HepG2 (cell line): ENCODE measurements at regions not wholly inside any gene's neighbourhood (a gene's known extent, or its start where the extent isn't known, plus 50 kb on each side); places are given as distances from the start of the nearest gene placed in this dataset.

ENCODE experiments used
- CEBPG ChIP-seq: IDR thresholded peaks from 2 replicates; pipeline ENCODE4 v1.6.1; 2016
- FOXK1 ChIP-seq: sonication (generic); formaldehyde crosslinking; IDR thresholded peaks from 2 replicates; pipeline ENCODE4 v1.4.0; 2020; ENCODE audit warnings: low read depth, missing genetic modification reagents, borderline replicate concordance
- GMEB2 ChIP-seq: IDR thresholded peaks from 2 replicates; pipeline ENCODE4 v1.6.1; 2016; ENCODE audit warnings: missing biosample characterization, missing genetic modification reagents, low read depth
- HES4 ChIP-seq: sonication (generic); formaldehyde crosslinking; IDR thresholded peaks from 2 replicates; pipeline ENCODE4 v1.9.0; 2021; ENCODE audit warnings: mild to moderate bottlenecking, missing genetic modification reagents, borderline replicate concordance
- HMGXB3 ChIP-seq: sonication (generic); formaldehyde crosslinking; IDR thresholded peaks from 2 replicates; pipeline ENCODE4 v1.4.0; 2020; ENCODE audit warnings: missing genetic modification reagents, borderline replicate concordance
- JUN ChIP-seq: sonication (generic); formaldehyde crosslinking; IDR thresholded peaks from 2 replicates; pipeline ENCODE4 v1.4.0; 2020; ENCODE audit warnings: mild to moderate bottlenecking, missing genetic modification reagents
- MAFF ChIP-seq: IDR thresholded peaks from 2 replicates; pipeline ENCODE4 v1.6.1; 2011; ENCODE audit warnings: low read depth, low read length, improper control_type of control experiment
- NCOA2 ChIP-seq: sonication (generic); formaldehyde crosslinking; IDR thresholded peaks from 2 replicates; pipeline ENCODE4 v1.8.0; 2022; ENCODE audit warnings: inconsistent platforms
- NFKBIZ ChIP-seq: IDR thresholded peaks from 2 replicates; pipeline ENCODE4 v1.6.1; 2018; ENCODE audit warnings: missing genetic modification reagents, missing compliant biosample characterization
- POGZ ChIP-seq: sonication (generic); formaldehyde crosslinking; IDR thresholded peaks from 2 replicates; pipeline ENCODE4 v1.4.0; 2020; ENCODE audit warnings: mild to moderate bottlenecking, missing genetic modification reagents
- RCOR2 ChIP-seq: IDR thresholded peaks from 2 replicates; pipeline ENCODE4 v1.6.1; 2016; ENCODE audit warnings: missing biosample characterization, missing genetic modification reagents
- REXO4 ChIP-seq: sonication (generic); formaldehyde crosslinking; IDR thresholded peaks from 2 replicates; pipeline ENCODE4 v1.8.0; 2022; ENCODE audit warnings: missing genetic modification reagents, mild to moderate bottlenecking, borderline replicate concordance
- SOX13 ChIP-seq, 3 experiments: fragments of 450-650 bp in 1 of 3; sonication (generic) in 1 of 3; formaldehyde crosslinking in 1 of 3; IDR thresholded peaks in 2 of 3; conservative IDR thresholded peaks in 1 of 3; 2 replicates each; pipeline versions ENCODE4 v1.5.0 to v1.6.1; 2016 to 2020; ENCODE audit warnings: antibody characterized with exemption in 1 of 3, mild to moderate bottlenecking in 1 of 3, missing compliant biosample characterization in 1 of 3, missing genetic modification reagents in 1 of 3, moderate library complexity in 1 of 3
- TBL1XR1 ChIP-seq: fragments of 150-350 bp; IDR thresholded peaks from 2 replicates; pipeline ENCODE4 v1.6.1; 2014; ENCODE audit warnings: borderline replicate concordance, low read length; ENCODE audit not compliant: partially characterized antibody
- THRA ChIP-seq: sonication (generic); formaldehyde crosslinking; IDR thresholded peaks from 2 replicates; pipeline ENCODE4 v1.4.0; 2020; ENCODE audit warnings: missing genetic modification reagents, borderline replicate concordance
- XBP1 ChIP-seq: sonication (generic); formaldehyde crosslinking; IDR thresholded peaks from 2 replicates; pipeline ENCODE4 v1.5.0; 2020; ENCODE audit warnings: missing genetic modification reagents
- ZBTB38 ChIP-seq: sonication (generic); formaldehyde crosslinking; IDR thresholded peaks from 2 replicates; pipeline ENCODE4 v1.5.1; 2020; ENCODE audit warnings: mild to moderate bottlenecking, missing genetic modification reagents
- ZNF136 ChIP-seq: sonication (generic); formaldehyde crosslinking; IDR thresholded peaks from 2 replicates; pipeline ENCODE4 v1.8.1; 2022; ENCODE audit warnings: low read depth, mild to moderate bottlenecking, moderate library complexity, missing genetic modification reagents
- ZNF160 ChIP-seq: sonication (generic); formaldehyde crosslinking; IDR thresholded peaks from 2 replicates; pipeline ENCODE4 v1.8.0; 2022; ENCODE audit warnings: mild to moderate bottlenecking, inconsistent platforms, missing genetic modification reagents
- ZNF274 ChIP-seq: sonication (generic); formaldehyde crosslinking; IDR thresholded peaks from 2 replicates; pipeline ENCODE4 v1.5.1; 2020; ENCODE audit warnings: mild to moderate bottlenecking, missing genetic modification reagents
- ZUFSP ChIP-seq: sonication (generic); formaldehyde crosslinking; IDR thresholded peaks from 2 replicates; pipeline ENCODE4 v1.9.0; 2021; ENCODE audit warnings: missing genetic modification reagents, mild to moderate bottlenecking, borderline replicate concordance

- TF ChIP-seq SOX13 (IDR thresholded peaks at IDR 0.05) (no peak), SOX13 (CRISPR knock-in tag; conservative IDR thresholded peaks at IDR 0.05 in 1 of 2, IDR thresholded peaks at IDR 0.05 in 1 of 2) (peak in 1 of 2 experiments; percentile 62; a peak in 1 of 4 replicates), RCOR2 (peak; percentile 78; the same call in 1 of the 2 replicates), GMEB2 (CRISPR knock-in tag) (0 out of 2 replicates have a peak, but pooled peaks have one; percentile 31), POGZ (peak; percentile 51), XBP1 (CRISPR knock-in tag) (no peak), HES4 (CRISPR knock-in tag) (no peak), CEBPG (CRISPR knock-in tag) (peak; percentile 41; the same call in 1 of the 2 replicates), ZNF160 (CRISPR knock-in tag) (no peak), FOXK1 (CRISPR knock-in tag) (peak; percentile 78; the same call in 1 of the 2 replicates), JUN (CRISPR knock-in tag) (peak; percentile 78; the same call in 1 of the 2 replicates), TBL1XR1 (peak; percentile 8), MAFF (peak; percentile 83), THRA (CRISPR knock-in tag) (peak; percentile 92; the same call in 1 of the 2 replicates), ZNF136 (CRISPR knock-in tag) (no peak), ZNF274 (CRISPR knock-in tag) (no peak), NFKBIZ (CRISPR knock-in tag) (0 out of 2 replicates have a peak, but pooled peaks have one; percentile 51), ZBTB38 (CRISPR knock-in tag) (0 out of 2 replicates have a peak, but pooled peaks have one; percentile 41), REXO4 (no peak), NCOA2 (CRISPR knock-in tag) (peak; percentile 48; the same call in 1 of the 2 replicates), ZUFSP (no peak), HMGXB3 (peak; percentile 69; the same call in 1 of the 2 replicates)
These were observed 139.3 kb upstream of the ARHGAP5 start (continued) for GRCh38 chr14:31937730-31938346.
